Muscle of leg (tissue), 3 donors: ENCODE measurements at regions not wholly inside any gene's neighbourhood (a gene's known extent, or its start where the extent isn't known, plus 50 kb on each side); places are given as distances from the start of the nearest gene placed in this dataset.

Source experiments
- DNase-seq: peaks from one replicate; pipeline ENCODE4 v3.0.0; 2013
- H3K27ac ChIP-seq: one replicate; pipeline ENCODE4 v1.5.1; 2013; ENCODE audit warnings: mild to moderate bottlenecking, low read length, control low read depth
- H3K27me3 ChIP-seq: one replicate; pipeline ENCODE4 v1.6.1; 2013; ENCODE audit warnings: low read length; ENCODE audit not compliant: control insufficient read depth, insufficient read depth
- H3K36me3 ChIP-seq: one replicate; pipeline ENCODE4 v1.6.1; 2013; ENCODE audit warnings: low read length; ENCODE audit not compliant: control insufficient read depth, insufficient read depth
- H3K4me1 ChIP-seq: one replicate; pipeline ENCODE4 v1.6.1; 2013; ENCODE audit warnings: low read length; ENCODE audit not compliant: control insufficient read depth, insufficient read depth
- H3K4me3 ChIP-seq: one replicate; pipeline ENCODE4 v1.5.1; 2013; ENCODE audit warnings: low read length, control low read depth
- H3K9me3 ChIP-seq: replicated peaks from 2 replicates; pipeline ENCODE4 v1.6.1; 2013; ENCODE audit warnings: low read depth, low read length; ENCODE audit not compliant: control insufficient read depth
- WGBS: methylation state at CpG from one replicate; pipeline ENCODE4 v1.1.5; 2013; ENCODE audit warnings: missing lambda C conversion rate; ENCODE audit not compliant: insufficient coverage; 5-methylcytosine and 5-hydroxymethylcytosine counted together

DNA sequence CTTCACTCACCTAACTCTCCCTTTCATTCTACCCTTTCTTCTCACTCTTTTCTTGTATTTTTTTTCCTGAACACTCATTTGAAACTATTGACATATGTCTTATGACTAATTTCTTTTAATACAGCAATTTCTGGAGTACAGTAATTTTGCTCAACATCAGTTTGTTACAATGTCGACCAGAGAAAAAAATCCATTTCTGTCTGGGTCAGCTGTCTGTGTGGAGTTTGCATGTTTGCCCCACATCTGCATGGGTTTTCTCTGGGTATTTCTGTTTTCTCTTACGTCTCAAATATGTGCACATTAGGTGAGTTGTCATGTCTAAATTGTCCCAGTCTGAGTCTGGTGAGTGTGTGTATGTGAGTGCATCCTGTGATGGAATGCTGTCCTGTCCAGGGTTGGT, 294.8 kb downstream of the HS3ST1 start:
- no peaks in the 10 kb centered on the region for H3K27me3 ChIP-seq
- H3K4me1 ChIP-seq, result no peaks in the 10 kb centered on the region
- 83% methylated on average over 1 of the region's 2 CpGs for WGBS
- H3K4me3 ChIP-seq, result no peak overlapping the region
- peaks cover 2% of the 10 kb centered on the region for H3K9me3 ChIP-seq
- DNase-seq, result no peak
- H3K27ac ChIP-seq, result no peak overlapping the region
- no peaks in the 10 kb centered on the region for H3K36me3 ChIP-seq

GRCh38 chr4:11132478-11132877, 296.2 kb downstream of the HS3ST1 start:
- H3K36me3 ChIP-seq, result no peaks in the 10 kb centered on the region
- H3K27me3 ChIP-seq, result no peaks in the 10 kb centered on the region
- H3K4me1 ChIP-seq, result no peaks in the 10 kb centered on the region
- no peaks in the 10 kb centered on the region for H3K9me3 ChIP-seq
- no peak overlapping the region for H3K27ac ChIP-seq
- no peak overlapping the region for H3K4me3 ChIP-seq
- DNase-seq, result no peak
- WGBS, result no CpG with 5 or more reads among the region's 1 CpG

GRCh38 chr4:11131491-11131890, 297.2 kb downstream of the HS3ST1 start:
- Histone ChIP-seq H3K36me3 (no peaks in the 10 kb centered on the region), H3K27ac (no peak overlapping the region), H3K9me3 (no peaks in the 10 kb centered on the region), H3K4me1 (no peaks in the 10 kb centered on the region), H3K27me3 (no peaks in the 10 kb centered on the region), H3K4me3 (no peak overlapping the region)
- peak; percentile 75 for DNase-seq
- 55% methylated on average over 2 of the region's 3 CpGs for WGBS

- Histone ChIP-seq H3K4me3 (no peak overlapping the region), H3K27me3 (no peaks in the 10 kb centered on the region), H3K27ac (no peak overlapping the region), H3K36me3 (no peaks in the 10 kb centered on the region), H3K4me1 (no peaks in the 10 kb centered on the region), H3K9me3 (no peaks in the 10 kb centered on the region)
- DNase-seq, result peak; percentile 43
- 78% methylated on average over 2 of the region's 4 CpGs for WGBS
Observed at GRCh38 chr4:11130195-11130970, 298.3 kb downstream of the HS3ST1 start.

GRCh38 chr4:11120435-11120834, 308.3 kb downstream of the HS3ST1 start:
- Histone ChIP-seq H3K4me3 (no peak overlapping the region), H3K4me1 (no peaks in the 10 kb centered on the region), H3K36me3 (no peaks in the 10 kb centered on the region), H3K27ac (no peak overlapping the region), H3K9me3 (peaks cover 3% of the 10 kb centered on the region), H3K27me3 (no peaks in the 10 kb centered on the region)
- WGBS, result no CpG with 5 or more reads among the region's 2 CpGs
- no peak for DNase-seq

- DNase-seq, result no peak
- H3K27ac ChIP-seq, result no peak overlapping the region
- no peak overlapping the region for H3K4me3 ChIP-seq
- no peaks in the 10 kb centered on the region for H3K36me3 ChIP-seq
- H3K4me1 ChIP-seq, result no peaks in the 10 kb centered on the region
- H3K27me3 ChIP-seq, result no peaks in the 10 kb centered on the region
- H3K9me3 ChIP-seq, result peaks cover 3% of the 10 kb centered on the region
- WGBS, result no CpG with 5 or more reads among the region's 1 CpG
Observed at GRCh38 chr4:11119474-11119873, 309.2 kb downstream of the HS3ST1 start.

DNA sequence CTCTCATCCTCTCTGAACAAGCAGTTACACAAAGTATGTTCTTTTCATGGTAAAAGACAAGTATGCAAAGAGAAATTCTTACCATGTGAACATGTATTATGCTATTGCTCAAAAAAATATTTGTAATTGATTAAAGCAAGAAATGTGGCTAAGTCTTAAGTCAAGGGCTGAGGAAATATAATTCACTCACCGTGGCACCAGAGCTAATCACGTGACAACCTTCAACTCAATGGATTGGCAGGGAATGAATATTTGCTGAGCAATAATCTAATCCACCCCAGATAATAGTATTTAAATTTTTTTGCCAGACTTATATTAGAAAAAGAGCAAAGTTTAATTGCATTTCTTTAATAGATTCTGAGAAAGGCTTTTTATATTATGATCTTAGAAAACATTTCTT, 310.2 kb downstream of the HS3ST1 start:
- no peaks in the 10 kb centered on the region for H3K27me3 ChIP-seq
- DNase-seq, result no peak
- H3K4me3 ChIP-seq, result no peak overlapping the region
- H3K4me1 ChIP-seq, result no peaks in the 10 kb centered on the region
- H3K27ac ChIP-seq, result no peak overlapping the region
- peaks cover 2% of the 10 kb centered on the region for H3K9me3 ChIP-seq
- no CpG with 5 or more reads among the region's 2 CpGs for WGBS
- no peaks in the 10 kb centered on the region for H3K36me3 ChIP-seq

GRCh38 chr4:11116940-11117339, 311.8 kb downstream of the HS3ST1 start:
- H3K27ac ChIP-seq, result no peak overlapping the region
- WGBS, result 100% methylated on average over 1 of the region's 8 CpGs
- H3K9me3 ChIP-seq, result no peaks in the 10 kb centered on the region
- no peak overlapping the region for H3K4me3 ChIP-seq
- no peak for DNase-seq
- no peaks in the 10 kb centered on the region for H3K36me3 ChIP-seq
- no peaks in the 10 kb centered on the region for H3K27me3 ChIP-seq
- no peaks in the 10 kb centered on the region for H3K4me1 ChIP-seq

- Histone ChIP-seq H3K27ac (no peak overlapping the region), H3K36me3 (no peaks in the 10 kb centered on the region), H3K4me1 (no peaks in the 10 kb centered on the region), H3K4me3 (no peak overlapping the region), H3K9me3 (no peaks in the 10 kb centered on the region), H3K27me3 (no peaks in the 10 kb centered on the region)
- DNase-seq, result peak; percentile 49
- no CpG with 5 or more reads among the region's 2 CpGs for WGBS
Observed at GRCh38 chr4:11111876-11112275, 316.8 kb downstream of the HS3ST1 start.

DNA sequence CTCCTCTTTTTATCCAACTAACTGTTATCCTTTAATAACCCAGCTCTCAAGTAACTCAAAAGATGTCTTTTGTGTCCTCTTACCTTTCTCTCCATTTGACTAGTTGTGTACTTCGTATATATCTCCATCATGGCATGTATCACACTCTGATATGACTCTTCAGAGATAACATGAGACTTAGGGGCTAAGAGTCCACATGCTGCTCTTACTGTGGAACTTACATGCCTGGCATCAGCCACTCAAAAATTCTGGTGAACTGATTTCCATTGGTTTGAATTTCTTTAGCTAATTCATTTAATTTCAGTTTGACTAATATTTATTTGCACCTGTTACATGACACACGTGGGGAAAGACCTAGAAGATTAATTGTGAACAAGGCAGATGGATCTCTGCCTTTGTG, 317.3 kb downstream of the HS3ST1 start:
- DNase-seq, result no peak
- H3K36me3 ChIP-seq, result no peaks in the 10 kb centered on the region
- no peak overlapping the region for H3K27ac ChIP-seq
- H3K4me1 ChIP-seq, result no peaks in the 10 kb centered on the region
- WGBS, result no CpG with 5 or more reads among the region's 2 CpGs
- H3K4me3 ChIP-seq, result no peak overlapping the region
- H3K27me3 ChIP-seq, result no peaks in the 10 kb centered on the region
- H3K9me3 ChIP-seq, result no peaks in the 10 kb centered on the region

- no CpG with 5 or more reads among the region's 2 CpGs for WGBS
- H3K4me3 ChIP-seq, result no peak overlapping the region
- H3K4me1 ChIP-seq, result no peaks in the 10 kb centered on the region
- DNase-seq, result peak; percentile 46
- no peak overlapping the region for H3K27ac ChIP-seq
- no peaks in the 10 kb centered on the region for H3K9me3 ChIP-seq
- H3K36me3 ChIP-seq, result no peaks in the 10 kb centered on the region
- H3K27me3 ChIP-seq, result no peaks in the 10 kb centered on the region
Observed at GRCh38 chr4:11106759-11107158, 321.9 kb downstream of the HS3ST1 start.
